Urothelium cell line (cell line): ENCODE measurements at regions not wholly inside any gene's neighbourhood (a gene's known extent, or its start where the extent isn't known, plus 50 kb on each side); places are given as distances from the start of the nearest gene placed in this dataset.

Source experiments
- DNase-seq: peaks from one replicate; pipeline ENCODE4 v3.0.0; 2011; ENCODE audit warnings: low spot score, mixed read lengths
- FAIRE-seq: peaks from 2 replicates; lab custom pipeline; 2011; peaks lifted over from hg19 to GRCh38; lab: Jason Lieb, UNC

- FAIRE-seq (no peak), DNase-seq (no peak)
Observed at GRCh38 chr3:117059067-117059955, 349.7 kb downstream of the TUSC7 start.

GRCh38 chr3:117059956-117060270 is 350.3 kb downstream of the TUSC7 start:
- FAIRE-seq = no peak
- DNase-seq = no peak

GRCh38 chr3:117063930-117064329 is 354.4 kb downstream of the TUSC7 start:
- no peak for FAIRE-seq
- no peak for DNase-seq

- DNase-seq (no peak), FAIRE-seq (no peak)
Observed at GRCh38 chr3:117068301-117068700, 358.7 kb downstream of the TUSC7 start.

- FAIRE-seq (no peak), DNase-seq (no peak)
Observed at GRCh38 chr3:117074826-117075225, 365.2 kb downstream of the TUSC7 start.

- FAIRE-seq (no peak), DNase-seq (no peak)
Observed at GRCh38 chr3:117079997-117080396, 370.4 kb downstream of the TUSC7 start.

- no peak for DNase-seq
- FAIRE-seq = no peak
Observed at GRCh38 chr3:117080872-117081271, 371.3 kb downstream of the TUSC7 start.

- no peak for DNase-seq
- FAIRE-seq = no peak
Observed at GRCh38 chr3:117084277-117084676, 374.7 kb downstream of the TUSC7 start.

- FAIRE-seq = no peak
- DNase-seq = no peak
Observed at GRCh38 chr3:117084739-117085270, 375.2 kb downstream of the TUSC7 start.

GRCh38 chr3:117091676-117092075 is 382.1 kb downstream of the TUSC7 start:
- FAIRE-seq (no peak), DNase-seq (no peak)

- no peak for DNase-seq
- FAIRE-seq = no peak
Observed at GRCh38 chr3:117096549-117096948, 387.0 kb downstream of the TUSC7 start.

GRCh38 chr3:117097351-117097750 is 387.8 kb downstream of the TUSC7 start:
- DNase-seq (no peak), FAIRE-seq (no peak)

GRCh38 chr3:117101697-117102096 is 392.1 kb downstream of the TUSC7 start:
- DNase-seq = no peak
- no peak for FAIRE-seq

- no peak for FAIRE-seq
Observed at GRCh38 chr3:117102426-117102825, 392.8 kb downstream of the TUSC7 start.

GRCh38 chr3:117103675-117104074 is 394.1 kb downstream of the TUSC7 start:
- FAIRE-seq (no peak), DNase-seq (no peak)

More at GRCh38 chr3:117102426-117102825, 392.8 kb downstream of the TUSC7 start:
- no peak for DNase-seq

GRCh38 chr3:117104381-117104780 is 394.8 kb downstream of the TUSC7 start:
- FAIRE-seq = no peak

GRCh38 chr3:117104792-117105191 is 395.2 kb downstream of the TUSC7 start:
- DNase-seq (no peak), FAIRE-seq (no peak)

More at GRCh38 chr3:117104381-117104780, 394.8 kb downstream of the TUSC7 start:
- DNase-seq = no peak

- FAIRE-seq (no peak), DNase-seq (no peak)
Observed at GRCh38 chr3:117105686-117106085, 396.1 kb downstream of the TUSC7 start.

- FAIRE-seq (no peak), DNase-seq (no peak)
Observed at GRCh38 chr3:117106396-117106795, 396.8 kb downstream of the TUSC7 start.

GRCh38 chr3:117107946-117108345 is 398.4 kb downstream of the TUSC7 start:
- FAIRE-seq (no peak), DNase-seq (no peak)

GRCh38 chr3:117109178-117109577 is 399.6 kb downstream of the TUSC7 start:
- FAIRE-seq (no peak), DNase-seq (no peak)

GRCh38 chr3:117114517-117115265 is 405.1 kb downstream of the TUSC7 start:
- FAIRE-seq = no peak
- no peak for DNase-seq
